HG03108 (cell line): ENCODE measurements at regions not wholly inside any gene's neighbourhood (a gene's known extent, or its start where the extent isn't known, plus 50 kb on each side); places are given as distances from the start of the nearest gene placed in this dataset.

Source experiments
- ATAC-seq: cut with Tn5 transposase; IDR thresholded peaks from one replicate; pipeline ENCODE4 v1.9.1; 2021; ENCODE audit warnings: moderate library complexity; ENCODE audit not compliant: unreplicated experiment

GRCh38 chr2:15874854-15875804 lies 65.2 kb upstream of the MYCN start:
- ATAC-seq = no peak

- no peak for ATAC-seq
Measured at GRCh38 chr2:15875969-15876705, 64.2 kb upstream of the MYCN start.

- ATAC-seq = no peak
Measured at GRCh38 chr2:15880226-15881119, 59.9 kb upstream of the MYCN start.

- ATAC-seq = no peak
Measured at GRCh38 chr2:15881120-15881433, 59.3 kb upstream of the MYCN start.

GRCh38 chr2:15881676-15882075 lies 58.7 kb upstream of the MYCN start:
- no peak for ATAC-seq

GRCh38 chr2:15882761-15883497 lies 57.4 kb upstream of the MYCN start:
- ATAC-seq = no peak

- ATAC-seq = no peak
Measured at GRCh38 chr2:15883684-15884083, 56.7 kb upstream of the MYCN start.

GRCh38 chr2:15884790-15885189 lies 55.6 kb upstream of the MYCN start:
- ATAC-seq = no peak

GRCh38 chr2:15886231-15886630 lies 54.1 kb upstream of the MYCN start:
- no peak for ATAC-seq

GRCh38 chr2:15889442-15890123 lies 50.8 kb upstream of the MYCN start:
- no peak for ATAC-seq

- ATAC-seq = no peak
Measured at GRCh38 chr2:15890124-15890754, 50.1 kb upstream of the MYCN start.
